ENCODE measurements at regions not wholly inside any gene's neighbourhood (a gene's known extent, or its start where the extent isn't known, plus 50 kb on each side); places are given as distances from the start of the nearest gene placed in this dataset.

DNA sequence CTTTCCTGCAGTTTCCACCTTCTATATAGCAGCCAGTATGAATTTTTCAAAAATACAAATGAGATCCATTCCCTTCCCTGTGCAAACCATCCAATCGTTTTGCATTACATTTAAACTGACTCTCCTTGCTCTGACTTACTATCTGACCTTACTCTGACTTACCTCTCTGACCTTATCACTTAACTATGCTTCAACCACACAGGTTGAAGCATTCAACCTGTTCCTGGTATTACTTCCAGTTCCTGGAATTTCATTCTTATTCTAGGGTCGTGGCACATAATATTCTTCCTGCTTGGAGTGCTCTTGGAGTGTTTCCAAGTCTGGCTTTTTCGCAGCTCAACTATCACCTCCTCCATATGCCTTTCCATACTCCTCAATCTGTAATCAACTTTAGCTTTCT is 850.6 kb upstream of the CHAC2 start (continued):
- TF ChIP-seq MTA2 (IDR thresholded peaks at IDR 0.05; ENCODE audit: low read depth) (no peak), CBX3 (IDR thresholded peaks at IDR 0.05; ENCODE audit: borderline replicate concordance, low read depth) (no peak), TBL1XR1 (IDR thresholded peaks at IDR 0.05; ENCODE audit: low read depth, low read length) (no peak), ZNF217 (IDR thresholded peaks at IDR 0.05) (no peak), RCOR1 (conservative IDR thresholded peaks at IDR 0.05; ENCODE audit: low read depth, low read length) (no peak)

DNA sequence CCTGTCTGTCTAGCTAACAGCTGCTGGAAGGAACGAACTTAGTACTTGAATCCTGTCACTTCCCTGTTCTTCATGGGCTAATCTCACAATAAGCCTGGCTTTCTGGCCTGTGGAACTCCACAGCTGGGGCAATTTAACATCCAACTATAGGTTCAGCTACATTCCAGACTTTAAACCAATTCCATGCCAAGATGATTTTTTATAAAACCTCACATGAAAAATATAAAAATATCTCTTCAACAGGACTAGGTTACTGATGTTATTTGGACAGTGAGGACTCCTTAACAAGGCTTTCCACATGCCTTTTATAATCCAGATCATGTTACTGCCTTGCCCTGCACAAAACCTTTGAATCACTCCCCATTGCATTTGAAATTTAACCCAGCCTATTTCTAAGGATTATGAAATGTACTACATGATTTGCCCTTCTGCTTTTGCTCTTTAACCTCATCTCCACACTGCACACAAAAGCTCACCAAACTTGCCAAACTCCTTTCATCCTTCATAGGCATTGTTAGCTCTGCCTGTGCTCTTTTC is 863.2 kb upstream of the CHAC2 start:
- FAIRE-seq (no peak), ATAC-seq (no peak), DNase-seq (ENCODE audit: low read depth, low spot score) (no peak)
- BruUV-seq (replicated peaks): no TSS peak
- in situ Hi-C loops (cut with MboI): no loop called here
- 0% methylated on average over 1 of the region's 1 CpG for WGBS (ENCODE audit: insufficient coverage, insufficient replicate concordance, low lambda C conversion rate, missing lambda C conversion rate)
- Histone ChIP-seq H3K9me3 (replicated peaks; ENCODE audit: control insufficient read depth, insufficient read depth, low read length) (no peaks in the 10 kb centered on the region), H2AFZ (ENCODE audit: control insufficient read depth, low read depth, low read length) (no peak overlapping the region), H3K4me2 (ENCODE audit: control insufficient read depth, insufficient read depth) (no peak overlapping the region), H3K27me3 (replicated peaks in 1 of 2; ENCODE audit: control insufficient read depth in 2 of 2, insufficient read depth in 2 of 2, low read length in 1 of 2) (no peaks in the 10 kb centered on the region), H3K36me3 (ENCODE audit: control insufficient read depth in 2 of 2, insufficient read depth in 2 of 2, low read length in 1 of 2) (no peaks in the 10 kb centered on the region), H3K79me2 (ENCODE audit: control insufficient read depth, insufficient read depth, low read length) (no peaks in the 10 kb centered on the region), H4K20me1 (ENCODE audit: control insufficient read depth, insufficient read depth) (no peaks in the 10 kb centered on the region), H3K27ac (ENCODE audit: control insufficient read depth, insufficient read depth) (no peak overlapping the region), H3K9ac (ENCODE audit: control insufficient read depth, insufficient read depth, low read length) (no peak overlapping the region), H3K4me3 (no peak overlapping the region), H3K4me1 (ENCODE audit: control insufficient read depth, insufficient read depth, low read length) (no peaks in the 10 kb centered on the region)
- TF ChIP-seq JUNB (IDR thresholded peaks at IDR 0.05) (no peak), CREM (IDR thresholded peaks at IDR 0.05; ENCODE audit: low read depth) (no peak), SUPT20H (IDR thresholded peaks at IDR 0.05; ENCODE audit: borderline replicate concordance, control insufficient read depth, low read depth, low read length) (no peak), SREBF1 (IDR thresholded peaks at IDR 0.05; ENCODE audit: low read length) (no peak), NBN (IDR thresholded peaks at IDR 0.05) (no peak), CREB1 (IDR thresholded peaks at IDR 0.05; ENCODE audit: low read depth) (no peak), RBBP5 (conservative IDR thresholded peaks at IDR 0.05) (no peak), NRF1 (conservative IDR thresholded peaks at IDR 0.05; ENCODE audit: low read depth, low read length) (no peak), EGR1 (IDR thresholded peaks at IDR 0.05; ENCODE audit: borderline replicate concordance in 1 of 2, low read depth in 2 of 2, low read length in 2 of 2) (no peak)
- TF ChIP-seq, protein P1, sequence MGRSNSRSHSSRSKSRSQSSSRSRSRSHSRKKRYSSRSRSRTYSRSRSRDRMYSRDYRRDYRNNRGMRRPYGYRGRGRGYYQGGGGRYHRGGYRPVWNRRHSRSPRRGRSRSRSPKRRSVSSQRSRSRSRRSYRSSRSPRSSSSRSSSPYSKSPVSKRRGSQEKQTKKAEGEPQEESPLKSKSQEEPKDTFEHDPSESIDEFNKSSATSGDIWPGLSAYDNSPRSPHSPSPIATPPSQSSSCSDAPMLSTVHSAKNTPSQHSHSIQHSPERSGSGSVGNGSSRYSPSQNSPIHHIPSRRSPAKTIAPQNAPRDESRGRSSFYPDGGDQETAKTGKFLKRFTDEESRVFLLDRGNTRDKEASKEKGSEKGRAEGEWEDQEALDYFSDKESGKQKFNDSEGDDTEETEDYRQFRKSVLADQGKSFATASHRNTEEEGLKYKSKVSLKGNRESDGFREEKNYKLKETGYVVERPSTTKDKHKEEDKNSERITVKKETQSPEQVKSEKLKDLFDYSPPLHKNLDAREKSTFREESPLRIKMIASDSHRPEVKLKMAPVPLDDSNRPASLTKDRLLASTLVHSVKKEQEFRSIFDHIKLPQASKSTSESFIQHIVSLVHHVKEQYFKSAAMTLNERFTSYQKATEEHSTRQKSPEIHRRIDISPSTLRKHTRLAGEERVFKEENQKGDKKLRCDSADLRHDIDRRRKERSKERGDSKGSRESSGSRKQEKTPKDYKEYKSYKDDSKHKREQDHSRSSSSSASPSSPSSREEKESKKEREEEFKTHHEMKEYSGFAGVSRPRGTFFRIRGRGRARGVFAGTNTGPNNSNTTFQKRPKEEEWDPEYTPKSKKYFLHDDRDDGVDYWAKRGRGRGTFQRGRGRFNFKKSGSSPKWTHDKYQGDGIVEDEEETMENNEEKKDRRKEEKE (IDR thresholded peaks at IDR 0.05): no peak
- TF ChIP-seq, protein P2, sequence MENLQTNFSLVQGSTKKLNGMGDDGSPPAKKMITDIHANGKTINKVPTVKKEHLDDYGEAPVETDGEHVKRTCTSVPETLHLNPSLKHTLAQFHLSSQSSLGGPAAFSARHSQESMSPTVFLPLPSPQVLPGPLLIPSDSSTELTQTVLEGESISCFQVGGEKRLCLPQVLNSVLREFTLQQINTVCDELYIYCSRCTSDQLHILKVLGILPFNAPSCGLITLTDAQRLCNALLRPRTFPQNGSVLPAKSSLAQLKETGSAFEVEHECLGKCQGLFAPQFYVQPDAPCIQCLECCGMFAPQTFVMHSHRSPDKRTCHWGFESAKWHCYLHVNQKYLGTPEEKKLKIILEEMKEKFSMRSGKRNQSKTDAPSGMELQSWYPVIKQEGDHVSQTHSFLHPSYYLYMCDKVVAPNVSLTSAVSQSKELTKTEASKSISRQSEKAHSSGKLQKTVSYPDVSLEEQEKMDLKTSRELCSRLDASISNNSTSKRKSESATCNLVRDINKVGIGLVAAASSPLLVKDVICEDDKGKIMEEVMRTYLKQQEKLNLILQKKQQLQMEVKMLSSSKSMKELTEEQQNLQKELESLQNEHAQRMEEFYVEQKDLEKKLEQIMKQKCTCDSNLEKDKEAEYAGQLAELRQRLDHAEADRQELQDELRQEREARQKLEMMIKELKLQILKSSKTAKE (IDR thresholded peaks at IDR 0.05; ENCODE audit: low read depth, poor library complexity, severe bottlenecking): no peak
- ChIA-PET SMC1A (ENCODE audit: uncharacterized antibody, unreplicated experiment) (no interaction called here), POLR2A (no interaction called here), CTCF (no interaction called here), RAD21 (ENCODE audit: unreplicated experiment) (no interaction called here)
- intact Hi-C loops (cut with micrococcal nuclease; ENCODE audit: unreplicated experiment): no loop called here
